GM10266 (cell line): ENCODE measurements at regions not wholly inside any gene's neighbourhood (a gene's known extent, or its start where the extent isn't known, plus 50 kb on each side); places are given as distances from the start of the nearest gene placed in this dataset.
"Not testable (repeated sequence)": the region's sequence is repeated elsewhere in the genome, so short reads cannot be mapped to it uniquely, and the experiment has no call there.

Source experiments
- DNase-seq: peaks from one replicate; pipeline ENCODE4 v3.0.0; 2012; ENCODE audit errors: extremely low spot score
- TF ChIP-seq, protein P1 (sequence below): IDR thresholded peaks from 2 replicates; pipeline ENCODE4 v1.5.1; 2012; ENCODE audit warnings: mild to moderate bottlenecking, low read depth; ENCODE audit not compliant: control insufficient read depth, insufficient read depth; ENCODE audit errors: missing control alignments

DNA sequence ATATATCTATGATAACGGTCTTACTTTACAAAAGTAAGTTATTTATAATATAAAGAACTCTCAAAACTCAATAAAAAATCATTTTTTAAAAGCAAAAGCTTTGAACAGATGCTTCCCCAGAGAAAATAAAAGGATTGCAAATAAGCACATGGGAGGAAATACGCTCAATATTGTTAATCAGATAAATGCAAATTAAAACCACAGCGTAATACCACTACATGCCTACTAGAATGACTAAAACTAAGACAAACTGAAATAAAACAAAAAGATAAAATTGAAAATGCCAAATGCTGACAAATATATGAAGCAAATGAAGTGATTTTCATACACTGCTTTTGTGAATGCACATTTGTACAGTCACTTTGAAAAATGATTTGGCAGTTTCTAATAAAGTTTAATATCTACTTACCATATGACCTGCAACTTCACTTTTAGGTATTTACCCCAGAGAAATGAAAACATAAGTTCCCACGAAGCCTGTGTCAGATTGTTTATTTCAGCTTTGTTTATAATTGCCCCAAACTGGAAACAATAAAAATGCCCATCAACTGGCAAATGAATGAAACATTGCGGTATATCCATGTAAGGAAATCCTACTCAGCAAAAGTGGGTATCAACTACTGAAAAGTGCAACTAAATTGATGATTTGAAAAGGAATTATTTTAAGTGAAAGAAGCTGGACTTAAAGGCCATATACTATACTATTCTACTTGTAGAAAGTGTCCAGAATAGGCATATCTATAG is 1072.4 kb downstream of the TMTC2 start:
- TF ChIP-seq, protein P1, sequence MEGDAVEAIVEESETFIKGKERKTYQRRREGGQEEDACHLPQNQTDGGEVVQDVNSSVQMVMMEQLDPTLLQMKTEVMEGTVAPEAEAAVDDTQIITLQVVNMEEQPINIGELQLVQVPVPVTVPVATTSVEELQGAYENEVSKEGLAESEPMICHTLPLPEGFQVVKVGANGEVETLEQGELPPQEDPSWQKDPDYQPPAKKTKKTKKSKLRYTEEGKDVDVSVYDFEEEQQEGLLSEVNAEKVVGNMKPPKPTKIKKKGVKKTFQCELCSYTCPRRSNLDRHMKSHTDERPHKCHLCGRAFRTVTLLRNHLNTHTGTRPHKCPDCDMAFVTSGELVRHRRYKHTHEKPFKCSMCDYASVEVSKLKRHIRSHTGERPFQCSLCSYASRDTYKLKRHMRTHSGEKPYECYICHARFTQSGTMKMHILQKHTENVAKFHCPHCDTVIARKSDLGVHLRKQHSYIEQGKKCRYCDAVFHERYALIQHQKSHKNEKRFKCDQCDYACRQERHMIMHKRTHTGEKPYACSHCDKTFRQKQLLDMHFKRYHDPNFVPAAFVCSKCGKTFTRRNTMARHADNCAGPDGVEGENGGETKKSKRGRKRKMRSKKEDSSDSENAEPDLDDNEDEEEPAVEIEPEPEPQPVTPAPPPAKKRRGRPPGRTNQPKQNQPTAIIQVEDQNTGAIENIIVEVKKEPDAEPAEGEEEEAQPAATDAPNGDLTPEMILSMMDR, result no peak
- no peak for DNase-seq

DNA sequence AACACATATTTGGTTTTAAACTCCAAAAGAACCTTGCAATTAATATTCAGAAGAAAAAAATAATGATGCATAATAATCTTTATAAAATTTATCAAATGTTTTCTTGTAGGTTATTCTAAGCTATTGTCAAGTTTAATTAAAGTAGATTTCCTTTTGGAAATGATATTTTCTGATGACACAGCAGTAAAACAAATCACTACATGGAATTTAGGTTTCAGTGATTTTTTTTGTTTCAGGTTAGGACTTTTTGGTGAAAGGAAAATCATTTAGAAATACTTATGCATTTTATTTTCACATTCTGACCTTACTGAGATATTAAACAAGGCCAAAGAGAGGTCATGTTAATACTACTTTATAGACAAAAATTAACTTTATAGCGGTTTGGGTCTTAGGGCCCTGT is 1067.2 kb downstream of the TMTC2 start:
- no peak for DNase-seq

DNA sequence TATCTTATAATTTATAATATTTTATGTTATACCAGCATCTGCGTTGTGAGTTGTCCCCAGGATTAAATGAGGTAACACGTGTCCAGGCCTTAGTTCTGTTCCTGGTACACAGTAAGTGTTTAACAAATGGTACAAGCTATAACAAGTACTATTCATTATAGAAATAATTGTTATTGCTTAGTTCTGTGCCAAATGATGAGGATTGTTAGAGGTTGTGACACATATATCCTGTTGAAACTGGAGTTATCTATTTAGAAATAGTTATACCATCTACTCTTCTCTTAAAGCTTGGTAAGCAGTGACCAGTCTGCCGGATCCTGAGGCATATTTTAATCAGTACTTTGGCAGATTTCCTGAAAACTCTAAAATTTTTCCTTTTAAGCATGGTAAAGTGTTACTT is 1066.5 kb downstream of the TMTC2 start:
- TF ChIP-seq, protein P1, result no peak
- DNase-seq, result no peak

More for the DNA sequence above, 1067.2 kb downstream of the TMTC2 start:
- TF ChIP-seq, protein P1, result no peak

DNA sequence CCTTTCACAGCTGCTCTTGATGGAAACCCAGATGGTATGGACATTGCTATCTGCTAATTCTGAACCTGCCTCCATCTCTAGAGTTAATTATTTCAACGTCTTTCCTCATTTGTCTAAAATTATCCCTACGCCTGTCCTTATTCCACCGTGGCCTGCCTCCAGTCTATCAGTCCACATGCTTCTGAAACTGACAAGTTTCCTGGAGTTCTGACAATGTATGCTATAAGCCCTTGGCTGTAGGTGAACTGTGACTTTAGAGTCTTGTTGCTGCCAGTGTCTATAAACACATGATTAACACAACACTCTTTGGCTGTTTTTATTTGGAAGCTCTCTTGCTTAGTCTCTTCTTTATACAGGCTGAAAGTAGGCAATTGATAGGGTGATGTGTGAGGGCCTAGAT is 1052.9 kb downstream of the TMTC2 start:
- TF ChIP-seq, protein P1, result no peak
- no peak for DNase-seq

DNA sequence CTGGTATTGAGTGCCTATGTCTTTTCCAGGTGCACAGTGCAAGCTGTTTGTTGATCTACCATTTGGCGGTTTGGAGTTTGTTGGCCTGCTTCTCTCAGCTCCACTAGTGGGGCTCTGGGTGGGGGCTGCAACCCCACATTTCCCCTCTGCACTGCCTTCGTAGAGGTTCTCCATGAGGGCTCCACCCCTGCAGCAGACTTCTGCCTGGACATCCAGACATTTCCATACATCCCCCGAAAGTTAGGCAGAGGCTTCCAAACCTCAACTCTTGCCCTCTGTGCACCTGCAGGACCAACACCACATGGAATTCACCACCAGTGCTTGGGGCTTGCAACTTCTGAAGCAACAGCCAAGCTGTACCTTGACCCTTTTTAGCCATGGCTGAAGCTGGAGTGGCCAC is 1024.1 kb downstream of the TMTC2 start:
- TF ChIP-seq, protein P1, result no peak
- DNase-seq, result no peak

DNA sequence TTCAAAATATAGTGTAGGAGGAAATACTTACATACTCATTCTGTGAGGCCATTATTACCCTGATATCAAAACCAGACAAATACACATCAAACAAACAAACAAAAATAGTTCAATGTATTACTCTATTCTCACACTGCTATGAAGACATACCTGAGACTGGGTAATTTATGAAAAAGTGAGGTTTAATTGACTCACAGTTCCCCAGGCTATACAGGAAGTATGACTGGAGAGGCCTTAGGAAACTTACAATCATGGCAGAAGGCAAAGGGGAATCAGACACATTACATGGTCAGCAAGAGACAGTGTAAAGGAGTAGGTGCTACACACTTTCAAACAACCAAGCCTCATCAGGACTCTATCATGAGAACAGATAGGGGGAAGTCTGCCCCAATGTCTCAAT is 1023.2 kb downstream of the TMTC2 start:
- TF ChIP-seq, protein P1, result no peak
- no peak for DNase-seq

DNA sequence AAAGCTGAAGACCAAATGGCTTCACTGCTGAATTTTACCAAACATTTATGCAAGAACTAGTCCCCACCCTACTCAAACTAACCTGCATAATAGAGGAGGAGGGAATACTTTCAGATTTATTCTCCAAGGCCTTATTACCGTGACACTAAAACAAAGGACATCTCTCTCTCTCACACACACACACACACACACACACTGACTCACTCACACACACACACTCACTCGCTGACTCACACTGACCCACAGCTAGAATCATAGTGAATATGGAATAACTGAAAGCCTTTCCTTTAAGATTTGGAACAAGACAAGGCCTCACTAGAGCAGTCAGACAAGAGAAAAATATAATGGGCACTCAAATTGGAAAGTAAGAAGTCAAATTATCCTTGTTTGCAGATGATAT is 1014.1 kb downstream of the TMTC2 start:
- no peak for DNase-seq
- TF ChIP-seq, protein P1, result no peak

DNA sequence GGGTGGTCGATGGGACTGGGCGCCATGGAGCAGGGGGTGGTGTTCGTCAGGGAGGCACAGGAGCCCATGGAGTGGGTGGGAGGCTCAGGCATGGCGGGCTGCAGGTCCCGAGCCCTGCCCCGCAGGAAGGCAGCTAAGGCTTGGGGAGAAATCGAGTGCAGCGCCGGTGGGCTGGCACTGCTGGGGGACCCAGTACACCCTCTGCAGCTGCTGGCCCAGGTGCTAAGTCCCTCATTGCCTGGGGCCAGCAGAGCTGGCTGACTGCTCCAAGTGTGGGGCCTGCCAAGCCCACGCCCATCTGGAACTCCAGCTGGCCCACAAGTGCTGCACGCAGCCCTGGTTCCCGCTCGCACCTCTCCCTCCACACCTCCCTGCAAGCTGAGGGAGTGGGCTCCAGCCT is 1009.6 kb downstream of the TMTC2 start:
- not testable (repeated sequence) for DNase-seq
